ENCODE measurements at regions not wholly inside any gene's neighbourhood (a gene's known extent, or its start where the extent isn't known, plus 50 kb on each side); places are given as distances from the start of the nearest gene placed in this dataset.

DNA sequence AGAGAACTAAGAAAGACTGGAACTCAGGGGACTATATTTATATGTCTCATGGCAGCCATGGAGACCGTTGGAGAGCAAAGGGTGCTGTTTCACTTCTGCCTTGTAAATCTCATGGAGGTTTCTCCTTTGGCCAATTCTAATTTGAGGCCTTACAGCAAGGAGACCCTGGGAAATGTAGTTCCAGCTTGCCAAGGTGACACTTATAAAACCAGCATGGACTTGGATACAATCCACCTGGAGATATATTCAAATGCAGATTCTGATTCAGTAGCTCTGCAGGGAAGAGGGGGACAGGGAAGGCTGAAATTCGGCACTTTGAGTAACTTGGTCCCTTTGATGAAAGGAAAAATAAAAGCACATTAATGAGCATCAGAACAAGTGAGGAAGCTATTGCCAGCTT lies 90.0 kb downstream of the OXGR1 start:
- ChIA-PET POLR2A (no interaction called here), CTCF (interaction anchor here (0.7 kb wide), 1 partner anchor 871 kb away, joined by 3 read pairs; no protein-coding TSS in a partner anchor)
- no peaks in the 10 kb centered on the region for H3K36me3 ChIP-seq (ENCODE audit: control insufficient read depth in 2 of 2, insufficient read depth in 1 of 2, low read length in 2 of 2)
- TF ChIP-seq ZNF555 (tag by site-specific recombination; conservative IDR thresholded peaks at IDR 0.05) = no peak
- TF ChIP-seq ZNF394 (tag by site-specific recombination; IDR thresholded peaks at IDR 0.05; ENCODE audit: borderline replicate concordance) = no peak
- no peak for TF ChIP-seq ZFHX2 (tag by site-specific recombination; conservative IDR thresholded peaks at IDR 0.05)
- TF ChIP-seq ZNF416 (tag by site-specific recombination; IDR thresholded peaks at IDR 0.05) = no peak
- no peak for TF ChIP-seq ZNF768 (tag by site-specific recombination; IDR thresholded peaks at IDR 0.05)
- TF ChIP-seq ZNF785 (tag by site-specific recombination; IDR thresholded peaks at IDR 0.05) = no peak
- no peak for TF ChIP-seq ZNF16 (tag by site-specific recombination; IDR thresholded peaks at IDR 0.05; ENCODE audit: low read depth)
- no peak overlapping the region for H3K4me3 ChIP-seq (ENCODE audit: low read depth, low read length)
- H3K4me1 ChIP-seq (ENCODE audit: control insufficient read depth, insufficient read depth, low read length) = no peaks in the 10 kb centered on the region
- H3K9me3 ChIP-seq (ENCODE audit: control insufficient read depth, insufficient read depth, low read depth, low read length) = no peaks in the 10 kb centered on the region
- no peak overlapping the region for H3K27ac ChIP-seq (ENCODE audit: extremely low read depth, low read depth, low read length)

GRCh38 chr13:96903085-96903484 lies 91.2 kb downstream of the OXGR1 start:
- Histone ChIP-seq H3K4me3 (ENCODE audit: low read depth, low read length) (no peak overlapping the region), H3K36me3 (ENCODE audit: control insufficient read depth in 2 of 2, insufficient read depth in 1 of 2, low read length in 2 of 2) (no peaks in the 10 kb centered on the region), H3K4me1 (ENCODE audit: control insufficient read depth, insufficient read depth, low read length) (no peaks in the 10 kb centered on the region), H3K27ac (ENCODE audit: extremely low read depth, low read depth, low read length) (no peak overlapping the region), H3K9me3 (ENCODE audit: control insufficient read depth, insufficient read depth, low read depth, low read length) (no peaks in the 10 kb centered on the region)
- no peak for TF ChIP-seq SP3 (tag by site-specific recombination; IDR thresholded peaks at IDR 0.05)
- no peak for TF ChIP-seq ZNF341 (tag by site-specific recombination; IDR thresholded peaks at IDR 0.05; ENCODE audit: low read depth)
- no peak for TF ChIP-seq SETDB1 (IDR thresholded peaks at IDR 0.05; ENCODE audit: insufficient read length, low read length)
- TF ChIP-seq ZNF639 (tag by site-specific recombination; IDR thresholded peaks at IDR 0.05) = no peak
- no peak for TF ChIP-seq ZNF155 (tag by site-specific recombination; IDR thresholded peaks at IDR 0.05)
- no peak for TF ChIP-seq ZNF280D (tag by site-specific recombination; IDR thresholded peaks at IDR 0.05)
- TF ChIP-seq ZNF513 (tag by site-specific recombination; IDR thresholded peaks at IDR 0.05) = no peak
- TF ChIP-seq ZNF211 (tag by site-specific recombination; IDR thresholded peaks at IDR 0.05; ENCODE audit: low read depth) = no peak
- ChIA-PET POLR2A (no interaction called here), CTCF (no interaction called here)

DNA sequence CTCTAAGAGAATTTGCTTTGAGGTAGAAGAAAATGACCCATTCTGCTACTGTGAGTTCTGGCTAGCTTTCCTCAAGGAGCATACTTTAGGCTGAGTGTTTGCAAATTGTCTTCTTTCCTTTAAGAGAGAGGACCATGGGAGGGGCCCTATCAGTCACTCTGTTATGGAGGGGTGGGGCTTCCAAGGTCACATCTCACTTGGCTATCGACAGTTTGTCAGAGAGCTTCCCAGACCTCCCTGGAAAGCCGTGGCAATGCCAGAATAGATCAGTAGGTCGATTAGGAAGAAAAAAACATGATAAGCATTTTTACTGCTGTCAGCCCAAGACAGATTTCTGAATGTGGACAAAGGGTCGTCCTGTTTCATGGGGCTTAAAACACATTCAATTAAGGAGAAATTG lies 93.3 kb downstream of the OXGR1 start:
- Histone ChIP-seq H3K4me1 (ENCODE audit: control insufficient read depth, insufficient read depth, low read length) (no peaks in the 10 kb centered on the region), H3K9me3 (ENCODE audit: control insufficient read depth, insufficient read depth, low read depth, low read length) (no peaks in the 10 kb centered on the region), H3K27ac (ENCODE audit: extremely low read depth, low read depth, low read length) (no peak overlapping the region), H3K36me3 (ENCODE audit: control insufficient read depth in 2 of 2, insufficient read depth in 1 of 2, low read length in 2 of 2) (no peaks in the 10 kb centered on the region), H3K4me3 (ENCODE audit: low read depth, low read length) (no peak overlapping the region)
- TF ChIP-seq ZNF157 (tag by site-specific recombination; IDR thresholded peaks at IDR 0.05) (no peak), ZNF24 (tag by site-specific recombination; IDR thresholded peaks at IDR 0.05) (no peak), ZNF302 (tag by site-specific recombination; IDR thresholded peaks at IDR 0.05; ENCODE audit: low read depth) (no peak), ZBTB17 (tag by site-specific recombination; IDR thresholded peaks at IDR 0.05) (peak; percentile 59; the same call in 1 of the 2 replicates), ZNF335 (tag by site-specific recombination; conservative IDR thresholded peaks at IDR 0.05) (peak; percentile 31; the same call in 1 of the 2 replicates)
- CTCF ChIA-PET = no interaction called here
- POLR2A ChIA-PET = no interaction called here
